ENCODE measurements at regions not wholly inside any gene's neighbourhood (a gene's known extent, or its start where the extent isn't known, plus 50 kb on each side); places are given as distances from the start of the nearest gene placed in this dataset.

GRCh38 chr6:43972179-43972912 lies 154.9 kb downstream of the MRPL14 start:
- no peak for ATAC-seq

GRCh38 chr6:43971776-43972126 lies 155.5 kb downstream of the MRPL14 start:
- H4K20me1 ChIP-seq (ENCODE audit: insufficient read depth, low read length) = no peaks in the 10 kb centered on the region
- BruUV-seq (replicated peaks) = no TSS peak
- H3K4me3 ChIP-seq (replicated peaks in 1 of 3; ENCODE audit: insufficient read depth in 1 of 3, low read depth in 2 of 3, low read length in 3 of 3) = no peak overlapping the region
- peaks cover 32% of the 10 kb centered on the region for H3K4me1 ChIP-seq (ENCODE audit: insufficient read depth, low read length)
- H3K27me3 ChIP-seq (ENCODE audit: control insufficient read depth in 1 of 2, insufficient read depth in 2 of 2, low read length in 2 of 2) = peaks cover 9 to 69% of the 10 kb centered on the region in 2 experiments; a peak in 4 of 5 replicates
- no peak; the same call in 1 of the 3 replicates for ATAC-seq
- CTCF ChIA-PET (ENCODE audit: low intra/inter-chr PET ratio, low total read pairs) = no interaction called here
- no peak for DNase-seq (ENCODE audit: low spot score)
- no peaks in the 10 kb centered on the region for H3K79me2 ChIP-seq (ENCODE audit: insufficient read depth, low read length)
- intact Hi-C loops (cut with micrococcal nuclease; ENCODE audit: unreplicated experiment) (no loop called here), in situ Hi-C loops (cut with HindIII; ENCODE audit: extremely low pct_ligation_motif_present, low pct_unique_long_range_greater_than_20kb) (no loop called here)
- no peak overlapping the region for H2AFZ ChIP-seq (ENCODE audit: low read length)
- FAIRE-seq = no peak
- TF ChIP-seq JDP2 (CRISPR knock-in tag; IDR thresholded peaks at IDR 0.05; ENCODE audit: borderline replicate concordance) = no peak
- peak; percentile 4; the same call in 1 of the 2 replicates for TF ChIP-seq MYC (CRISPR knock-in tag; IDR thresholded peaks at IDR 0.05; ENCODE audit: borderline replicate concordance)
- peak in 1 of 2 experiments; percentile 11; a peak in 1 of 4 replicates for TF ChIP-seq MAFK (conservative IDR thresholded peaks at IDR 0.05 in 1 of 2, IDR thresholded peaks at IDR 0.05 in 1 of 2; ENCODE audit: low read length in 2 of 2)
- TF ChIP-seq MAFF (IDR thresholded peaks at IDR 0.05; ENCODE audit: low read depth, low read length) = 0 out of 2 replicates have a peak, but pooled peaks have one; percentile 14
- TF ChIP-seq ZNF770 (CRISPR knock-in tag; IDR thresholded peaks at IDR 0.05) = peak; percentile 1; the same call in 1 of the 2 replicates
- H3K36me3 ChIP-seq (replicated peaks in 1 of 2; ENCODE audit: control insufficient read depth in 1 of 2, insufficient read depth in 2 of 2, low read length in 2 of 2) = no peaks in the 10 kb centered on the region
- H3K9ac ChIP-seq (ENCODE audit: insufficient read depth, low read depth, low read length) = no peak overlapping the region
- peaks cover 6% of the 10 kb centered on the region; the same call in 1 of the 2 replicates for H3K9me3 ChIP-seq (ENCODE audit: low read length)
- H3K4me2 ChIP-seq (ENCODE audit: low read depth, low read length) = peak overlapping the region; percentile 10; the same call in 1 of the 2 replicates
- POLR2A ChIA-PET = no interaction called here
- no peak overlapping the region for H3K27ac ChIP-seq (ENCODE audit: extremely low read length, insufficient read depth, low read length)
- 32% methylated on average over 2 of the region's 2 CpGs for WGBS (ENCODE audit: low lambda C conversion rate)

More at GRCh38 chr6:43972179-43972912, 154.9 kb downstream of the MRPL14 start:
- no peak for TF ChIP-seq IRF1 (CRISPR knock-in tag; IDR thresholded peaks at IDR 0.05; ENCODE audit: low read depth)
- TF ChIP-seq RARA (CRISPR knock-in tag; IDR thresholded peaks at IDR 0.05) = no peak
- TF ChIP-seq ZNF33A (CRISPR knock-in tag; IDR thresholded peaks at IDR 0.05; ENCODE audit: borderline replicate concordance) = no peak
- TF ChIP-seq ZNF235 (CRISPR knock-in tag; IDR thresholded peaks at IDR 0.05; ENCODE audit: borderline replicate concordance) = no peak
- no peak for TF ChIP-seq MTF2 (CRISPR knock-in tag; IDR thresholded peaks at IDR 0.05; ENCODE audit: borderline replicate concordance)
- TF ChIP-seq ZNF720 (CRISPR knock-in tag; IDR thresholded peaks at IDR 0.05) = no peak
- TF ChIP-seq U2AF2 (IDR thresholded peaks at IDR 0.05; ENCODE audit: low read depth, low read length) = no peak
- no peak for TF ChIP-seq ZNF335 (CRISPR knock-in tag; IDR thresholded peaks at IDR 0.05)
- TF ChIP-seq RXRB (CRISPR knock-in tag; IDR thresholded peaks at IDR 0.05; ENCODE audit: borderline replicate concordance) = no peak
- TF ChIP-seq TCF12 (IDR thresholded peaks at IDR 0.05) = no peak
- TF ChIP-seq TCF12 (CRISPR knock-in tag; IDR thresholded peaks at IDR 0.05) = no peak
- TF ChIP-seq RAD51 (IDR thresholded peaks at IDR 0.05; ENCODE audit: borderline replicate concordance) = no peak
- in situ Hi-C loops (cut with HindIII; ENCODE audit: extremely low pct_ligation_motif_present, low pct_unique_long_range_greater_than_20kb) (no loop called here), intact Hi-C loops (cut with micrococcal nuclease; ENCODE audit: unreplicated experiment) (no loop called here)
- Histone ChIP-seq H3K27ac (ENCODE audit: extremely low read length, insufficient read depth, low read length) (no peak overlapping the region), H3K9me3 (ENCODE audit: low read length) (peaks cover 6% of the 10 kb centered on the region; the same call in 1 of the 2 replicates), H3K27me3 (ENCODE audit: control insufficient read depth in 1 of 2, insufficient read depth in 2 of 2, low read length in 2 of 2) (peaks cover 9 to 68% of the 10 kb centered on the region in 2 experiments; a peak in 4 of 5 replicates), H3K4me3 (replicated peaks in 1 of 3; ENCODE audit: insufficient read depth in 1 of 3, low read depth in 2 of 3, low read length in 3 of 3) (no peak overlapping the region), H4K20me1 (ENCODE audit: insufficient read depth, low read length) (no peaks in the 10 kb centered on the region), H3K36me3 (replicated peaks in 1 of 2; ENCODE audit: control insufficient read depth in 1 of 2, insufficient read depth in 2 of 2, low read length in 2 of 2) (no peaks in the 10 kb centered on the region), H2AFZ (ENCODE audit: low read length) (no peak overlapping the region), H3K4me1 (ENCODE audit: insufficient read depth, low read length) (peaks cover 36% of the 10 kb centered on the region), H3K9ac (ENCODE audit: insufficient read depth, low read depth, low read length) (no peak overlapping the region), H3K4me2 (ENCODE audit: low read depth, low read length) (no peak overlapping the region), H3K79me2 (ENCODE audit: insufficient read depth, low read length) (no peaks in the 10 kb centered on the region)
- POLR2A ChIA-PET = no interaction called here
- WGBS (ENCODE audit: low lambda C conversion rate) = 61% methylated on average over 6 of the region's 6 CpGs
- FAIRE-seq = no peak
- no peak for DNase-seq (ENCODE audit: low spot score)
- CTCF ChIA-PET (ENCODE audit: low intra/inter-chr PET ratio, low total read pairs) = no interaction called here
- no TSS peak for BruUV-seq (replicated peaks)
